Epithelial cell of proximal tubule (primary cell): ENCODE measurements at regions not wholly inside any gene's neighbourhood (a gene's known extent, or its start where the extent isn't known, plus 50 kb on each side); places are given as distances from the start of the nearest gene placed in this dataset.

Experiments
- DNase-seq: peaks from one replicate; pipeline ENCODE4 v3.0.0-alpha.2; 2011; ENCODE audit warnings: low read depth
- H3K4me3 ChIP-seq: 2 replicates; pipeline ENCODE4 v1.5.1; 2011; ENCODE audit warnings: low read depth, mild to moderate bottlenecking, low read length
- TF ChIP-seq, protein P1 (sequence below): conservative IDR thresholded peaks from 2 replicates; pipeline ENCODE4 v1.5.1; 2012; ENCODE audit warnings: low read depth, mild to moderate bottlenecking, low read length

GRCh38 chr5:173689171-173689736 lies 72.8 kb upstream of the BOD1 start:
- DNase-seq = peak; percentile 74
- peak overlapping the region; percentile 44 for H3K4me3 ChIP-seq
- TF ChIP-seq, protein P1, sequence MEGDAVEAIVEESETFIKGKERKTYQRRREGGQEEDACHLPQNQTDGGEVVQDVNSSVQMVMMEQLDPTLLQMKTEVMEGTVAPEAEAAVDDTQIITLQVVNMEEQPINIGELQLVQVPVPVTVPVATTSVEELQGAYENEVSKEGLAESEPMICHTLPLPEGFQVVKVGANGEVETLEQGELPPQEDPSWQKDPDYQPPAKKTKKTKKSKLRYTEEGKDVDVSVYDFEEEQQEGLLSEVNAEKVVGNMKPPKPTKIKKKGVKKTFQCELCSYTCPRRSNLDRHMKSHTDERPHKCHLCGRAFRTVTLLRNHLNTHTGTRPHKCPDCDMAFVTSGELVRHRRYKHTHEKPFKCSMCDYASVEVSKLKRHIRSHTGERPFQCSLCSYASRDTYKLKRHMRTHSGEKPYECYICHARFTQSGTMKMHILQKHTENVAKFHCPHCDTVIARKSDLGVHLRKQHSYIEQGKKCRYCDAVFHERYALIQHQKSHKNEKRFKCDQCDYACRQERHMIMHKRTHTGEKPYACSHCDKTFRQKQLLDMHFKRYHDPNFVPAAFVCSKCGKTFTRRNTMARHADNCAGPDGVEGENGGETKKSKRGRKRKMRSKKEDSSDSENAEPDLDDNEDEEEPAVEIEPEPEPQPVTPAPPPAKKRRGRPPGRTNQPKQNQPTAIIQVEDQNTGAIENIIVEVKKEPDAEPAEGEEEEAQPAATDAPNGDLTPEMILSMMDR = no peak

GRCh38 chr5:173689737-173690360 lies 73.4 kb upstream of the BOD1 start:
- no peak for DNase-seq
- TF ChIP-seq, protein P1 = peak; percentile 42
- peak overlapping the region; percentile 44 for H3K4me3 ChIP-seq

- no peak for DNase-seq
- TF ChIP-seq, protein P1 = no peak
- H3K4me3 ChIP-seq = no peak overlapping the region
Observed at GRCh38 chr5:173691931-173692330, 75.5 kb upstream of the BOD1 start.

DNA sequence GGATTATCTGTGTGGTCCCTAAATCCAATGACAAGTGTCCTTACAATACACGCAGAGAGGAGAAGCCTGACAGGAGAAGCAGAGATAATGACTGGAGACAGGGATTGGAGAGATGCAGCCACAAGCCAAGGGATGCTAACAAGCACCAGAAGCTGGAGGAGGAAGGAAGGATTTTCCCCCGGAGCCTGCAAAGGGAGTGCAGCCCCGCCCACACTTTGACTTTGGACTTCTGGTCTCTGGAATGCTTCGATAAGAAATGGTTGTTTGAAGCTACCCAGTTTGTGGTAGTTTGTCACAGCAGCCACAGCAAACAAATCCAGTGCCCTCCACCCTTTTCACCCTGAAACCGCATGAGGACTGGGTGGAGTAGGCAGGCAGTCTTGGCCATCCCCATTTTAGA lies 77.2 kb upstream of the BOD1 start:
- TF ChIP-seq, protein P1 = no peak
- no peak for DNase-seq

DNA sequence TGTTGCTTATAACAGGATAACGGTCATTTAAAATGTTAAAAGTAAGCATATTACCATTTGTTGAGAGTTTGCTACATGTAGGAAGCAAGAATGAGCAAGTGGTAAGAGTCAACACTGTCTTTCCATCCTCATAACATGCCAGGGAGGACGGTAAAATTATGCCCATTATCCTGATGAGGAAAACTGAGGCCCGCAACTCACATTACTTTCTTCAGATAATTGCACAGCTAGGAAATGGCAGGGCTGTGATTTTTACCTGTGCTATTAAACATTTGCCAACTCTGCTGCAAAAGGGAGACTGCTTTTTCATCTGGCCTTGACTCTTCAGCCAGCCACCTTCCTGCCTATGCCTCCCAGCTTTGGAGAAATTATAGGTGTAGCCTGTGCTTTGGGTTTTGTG lies 79.8 kb upstream of the BOD1 start:
- TF ChIP-seq, protein P1 = no peak

More for the DNA sequence above, 77.2 kb upstream of the BOD1 start:
- no peak overlapping the region for H3K4me3 ChIP-seq

GRCh38 chr5:173697931-173698579 lies 81.6 kb upstream of the BOD1 start:
- no peak for DNase-seq
- H3K4me3 ChIP-seq = no peak overlapping the region
- TF ChIP-seq, protein P1 = no peak

More for the DNA sequence above, 79.8 kb upstream of the BOD1 start:
- H3K4me3 ChIP-seq = no peak overlapping the region
- no peak for DNase-seq

DNA sequence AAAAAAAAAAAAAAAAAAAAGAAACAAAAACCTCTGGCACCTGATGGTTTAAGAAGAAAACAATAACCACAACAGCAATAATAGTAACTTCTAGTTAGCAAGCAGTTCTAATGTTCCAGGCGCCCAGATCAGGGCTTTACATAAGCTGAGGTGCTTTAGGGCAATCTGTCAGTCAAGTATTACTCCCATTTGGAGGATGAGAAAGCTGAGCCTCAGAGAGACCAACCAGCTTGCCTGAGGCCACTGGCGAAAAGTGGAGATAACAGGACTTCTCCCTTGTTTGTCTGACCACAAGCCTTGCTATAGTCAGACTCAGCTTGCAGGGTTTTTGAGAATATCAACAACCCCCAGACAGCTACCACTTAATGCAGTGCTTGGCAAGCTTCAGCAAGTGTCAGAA lies 83.5 kb upstream of the BOD1 start:
- no peak overlapping the region for H3K4me3 ChIP-seq
- TF ChIP-seq, protein P1 = no peak
- no peak for DNase-seq
